ENCODE measurements at regions not wholly inside any gene's neighbourhood (a gene's known extent, or its start where the extent isn't known, plus 50 kb on each side); places are given as distances from the start of the nearest gene placed in this dataset.

GRCh38 chr6:68476611-68477010 is 158.5 kb upstream of the ADGRB3 start:
- ATAC-seq (ENCODE audit: poor library complexity), result no peak
- Mint-ChIP-seq H3K9me3 (peaks cover 8% of the 10 kb centered on the region), H3K36me3 (ENCODE audit: low read depth) (no peaks in the 10 kb centered on the region), H3K4me1 (ENCODE audit: low read depth) (no peaks in the 10 kb centered on the region), H3K27ac (no peak overlapping the region), H3K27me3 (no peaks in the 10 kb centered on the region), H3K4me3 (no peak overlapping the region)
- intact Hi-C loops (cut with DNase I, micrococcal nuclease), result no loop called here
- no peaks in the 10 kb centered on the region for H3K36me3 ChIP-seq (ENCODE audit: insufficient read depth, low read length)
- H3K9me3 ChIP-seq (ENCODE audit: control insufficient read depth in 1 of 2, insufficient read depth in 1 of 2, low read length in 2 of 2), result peaks cover 0 to 8% of the 10 kb centered on the region in 2 experiments
- no peaks in the 10 kb centered on the region for H3K4me1 ChIP-seq (ENCODE audit: insufficient read depth, low read length)
- no peaks in the 10 kb centered on the region for H3K27me3 ChIP-seq (ENCODE audit: control insufficient read depth in 1 of 2, insufficient read depth in 2 of 2, low read length in 2 of 2)
- no peak for TF ChIP-seq CTCF (IDR thresholded peaks at IDR 0.05)
- DNase-seq, result no peak
- no peak overlapping the region for H3K27ac ChIP-seq (ENCODE audit: low read depth in 1 of 2, low read length in 2 of 2)
- ChIA-PET POLR2A (no interaction called here), CTCF (no interaction called here)
- no peak overlapping the region for H3K4me3 ChIP-seq (ENCODE audit: low read length)

- ATAC-seq (ENCODE audit: poor library complexity) (no peak), DNase-seq (no peak)
- intact Hi-C loops (cut with DNase I, micrococcal nuclease), result no loop called here
- ChIA-PET CTCF (no interaction called here), POLR2A (no interaction called here)
- Mint-ChIP-seq H3K27me3 (no peaks in the 10 kb centered on the region), H3K27ac (no peak overlapping the region), H3K36me3 (ENCODE audit: low read depth) (no peaks in the 10 kb centered on the region), H3K4me3 (no peak overlapping the region), H3K4me1 (ENCODE audit: low read depth) (no peaks in the 10 kb centered on the region), H3K9me3 (peaks cover 8% of the 10 kb centered on the region)
- no peaks in the 10 kb centered on the region for H3K27me3 ChIP-seq (ENCODE audit: control insufficient read depth in 1 of 2, insufficient read depth in 2 of 2, low read length in 2 of 2)
- TF ChIP-seq CTCF (IDR thresholded peaks at IDR 0.05), result no peak
- H3K9me3 ChIP-seq (ENCODE audit: control insufficient read depth in 1 of 2, insufficient read depth in 1 of 2, low read length in 2 of 2), result peaks cover 0 to 8% of the 10 kb centered on the region in 2 experiments
- H3K27ac ChIP-seq (ENCODE audit: low read depth in 1 of 2, low read length in 2 of 2), result no peak overlapping the region
- no peak overlapping the region for H3K4me3 ChIP-seq (ENCODE audit: low read length)
- no peaks in the 10 kb centered on the region for H3K36me3 ChIP-seq (ENCODE audit: insufficient read depth, low read length)
- H3K4me1 ChIP-seq (ENCODE audit: insufficient read depth, low read length), result no peaks in the 10 kb centered on the region
These were observed 161.5 kb upstream of the ADGRB3 start for GRCh38 chr6:68473433-68474210.

- Mint-ChIP-seq H3K27me3 (no peaks in the 10 kb centered on the region), H3K27ac (no peak overlapping the region), H3K36me3 (ENCODE audit: low read depth) (no peaks in the 10 kb centered on the region), H3K9me3 (no peaks in the 10 kb centered on the region), H3K4me3 (no peak overlapping the region), H3K4me1 (ENCODE audit: low read depth) (no peaks in the 10 kb centered on the region)
- intact Hi-C loops (cut with DNase I, micrococcal nuclease), result no loop called here
- H3K4me1 ChIP-seq (ENCODE audit: insufficient read depth, low read length), result no peaks in the 10 kb centered on the region
- CTCF ChIA-PET, result no interaction called here
- POLR2A ChIA-PET, result no interaction called here
- TF ChIP-seq CTCF (IDR thresholded peaks at IDR 0.05), result no peak
- peaks cover 0 to 4% of the 10 kb centered on the region in 2 experiments for H3K9me3 ChIP-seq (ENCODE audit: control insufficient read depth in 1 of 2, insufficient read depth in 1 of 2, low read length in 2 of 2)
- H3K27ac ChIP-seq (ENCODE audit: low read depth in 1 of 2, low read length in 2 of 2), result no peak overlapping the region
- ATAC-seq (ENCODE audit: poor library complexity) (no peak), DNase-seq (no peak)
- H3K4me3 ChIP-seq (ENCODE audit: low read length), result no peak overlapping the region
- H3K36me3 ChIP-seq (ENCODE audit: insufficient read depth, low read length), result no peaks in the 10 kb centered on the region
- H3K27me3 ChIP-seq (ENCODE audit: control insufficient read depth in 1 of 2, insufficient read depth in 2 of 2, low read length in 2 of 2), result no peaks in the 10 kb centered on the region
These were observed 166.7 kb upstream of the ADGRB3 start for GRCh38 chr6:68468244-68468884.
